Activated B cell treated with CpG ODN at 0.5 μM for 24 hours (primary cell): ENCODE measurements at regions not wholly inside any gene's neighbourhood (a gene's known extent, or its start where the extent isn't known, plus 50 kb on each side); places are given as distances from the start of the nearest gene placed in this dataset.

Source experiments
- ATAC-seq: fragments of 200-7000 bp; cut with Tn5 transposase; one replicate; pipeline ENCODE4 v1.10.0; 2021; ENCODE audit warnings: low read depth, mild to moderate bottlenecking, moderate library complexity
- CTCF ChIA-PET: fragments of 350-600 bp; sonication (Branson Sonifier 250); formaldehyde crosslinking; loops from one replicate; lab custom pipeline; 2021; ENCODE audit warnings: antibody characterized with exemption; lab: Charles Lee
- POLR2A ChIA-PET: fragments of 350-600 bp; sonication (Branson Sonifier 250); formaldehyde crosslinking; loops from one replicate; lab custom pipeline; 2021; ENCODE audit warnings: antibody characterized with exemption; lab: Charles Lee
- DNase-seq: peaks from one replicate; pipeline ENCODE4 v3.0.0; 2022
- H3K27ac Mint-ChIP-seq: one replicate; pipeline ENCODE4 v1.8.0; 2020; ENCODE audit warnings: mixed read lengths
- H3K27me3 Mint-ChIP-seq: one replicate; pipeline ENCODE4 v1.8.0; 2021; ENCODE audit warnings: mixed read lengths
- H3K36me3 Mint-ChIP-seq: one replicate; pipeline ENCODE4 v1.8.0; 2021; ENCODE audit warnings: low read depth, mixed read lengths
- H3K4me1 Mint-ChIP-seq: one replicate; pipeline ENCODE4 v1.8.0; 2021; ENCODE audit warnings: mixed read lengths
- H3K4me3 Mint-ChIP-seq: one replicate; pipeline ENCODE4 v1.8.0; 2020; ENCODE audit warnings: mild to moderate bottlenecking, mixed read lengths
- H3K9me3 Mint-ChIP-seq: one replicate; pipeline ENCODE4 v1.8.0; 2020; ENCODE audit warnings: mixed read lengths
- CTCF ChIP-seq: fragments of 200-600 bp; IDR thresholded peaks from one replicate; pipeline ENCODE4 v1.8.0; 2022; ENCODE audit warnings: antibody characterized with exemption, mild to moderate bottlenecking
- intact Hi-C: fragments of 100-400 bp; cut with micrococcal nuclease; formaldehyde crosslinking; loops from one replicate; pipeline ENCODE4 v1.15.1; 2024

- no peak overlapping the region for H3K4me3 Mint-ChIP-seq
- DNase-seq, result no peak
- POLR2A ChIA-PET, result no interaction called here
These were observed 284.0 kb upstream of the MC4R start for GRCh38 chr18:60656553-60656952.

GRCh38 chr18:60662491-60662890 is 289.9 kb upstream of the MC4R start:
- Mint-ChIP-seq H3K4me3 (no peak overlapping the region), H3K9me3 (no peaks in the 10 kb centered on the region), H3K27ac (no peak overlapping the region), H3K4me1 (no peaks in the 10 kb centered on the region), H3K27me3 (no peaks in the 10 kb centered on the region), H3K36me3 (no peaks in the 10 kb centered on the region)
- TF ChIP-seq CTCF, result no peak
- ChIA-PET POLR2A (no interaction called here), CTCF (no interaction called here)
- DNase-seq (no peak), ATAC-seq (no peak)
- intact Hi-C loops, result no loop called here

More at GRCh38 chr18:60656553-60656952, 284.0 kb upstream of the MC4R start:
- CTCF ChIA-PET, result no interaction called here
- Mint-ChIP-seq H3K9me3 (no peaks in the 10 kb centered on the region), H3K36me3 (no peaks in the 10 kb centered on the region), H3K4me1 (no peaks in the 10 kb centered on the region), H3K27ac (no peak overlapping the region), H3K27me3 (no peaks in the 10 kb centered on the region)
- no peak for TF ChIP-seq CTCF
- ATAC-seq, result no peak
- intact Hi-C loops, result no loop called here

GRCh38 chr18:60663060-60663989 is 290.8 kb upstream of the MC4R start:
- intact Hi-C loops, result no loop called here
- Mint-ChIP-seq H3K27me3 (no peaks in the 10 kb centered on the region), H3K9me3 (no peaks in the 10 kb centered on the region), H3K27ac (no peak overlapping the region), H3K4me3 (no peak overlapping the region), H3K36me3 (no peaks in the 10 kb centered on the region), H3K4me1 (no peaks in the 10 kb centered on the region)
- DNase-seq, result no peak
- no peak for TF ChIP-seq CTCF
- no peak for ATAC-seq
- ChIA-PET POLR2A (no interaction called here), CTCF (no interaction called here)

GRCh38 chr18:60664736-60665135 is 292.2 kb upstream of the MC4R start:
- Mint-ChIP-seq H3K9me3 (no peaks in the 10 kb centered on the region), H3K27ac (no peak overlapping the region), H3K36me3 (no peaks in the 10 kb centered on the region), H3K4me3 (no peak overlapping the region), H3K27me3 (no peaks in the 10 kb centered on the region), H3K4me1 (no peaks in the 10 kb centered on the region)
- DNase-seq (no peak), ATAC-seq (no peak)
- POLR2A ChIA-PET, result no interaction called here
- intact Hi-C loops, result no loop called here
- no peak for TF ChIP-seq CTCF
- CTCF ChIA-PET, result no interaction called here

GRCh38 chr18:60667016-60667415 is 294.4 kb upstream of the MC4R start:
- intact Hi-C loops, result no loop called here
- H3K27me3 Mint-ChIP-seq, result no peaks in the 10 kb centered on the region
- DNase-seq (no peak), ATAC-seq (no peak)
- no peaks in the 10 kb centered on the region for H3K9me3 Mint-ChIP-seq
- TF ChIP-seq CTCF, result no peak
- no peaks in the 10 kb centered on the region for H3K36me3 Mint-ChIP-seq
- H3K4me3 Mint-ChIP-seq, result no peak overlapping the region
- no peak overlapping the region for H3K27ac Mint-ChIP-seq
- ChIA-PET POLR2A (no interaction called here), CTCF (no interaction called here)
- H3K4me1 Mint-ChIP-seq, result no peaks in the 10 kb centered on the region
